Activated T-cell treated with anti-CD3 and anti-CD28 coated beads, Interleukin-2, amount 50 U/mL, for 72 hours (primary cell): ENCODE measurements at regions not wholly inside any gene's neighbourhood (a gene's known extent, or its start where the extent isn't known, plus 50 kb on each side); places are given as distances from the start of the nearest gene placed in this dataset.
"Not testable (repeated sequence)": the region's sequence is repeated elsewhere in the genome, so short reads cannot be mapped to it uniquely, and the experiment has no call there.

Source experiments
- ATAC-seq, 2 donors: fragments of 150-1000 bp; cut with Tn5 transposase; replicated peaks in 1 of 2; 2 replicates each; pipeline ENCODE4 v1.10.0; 2021; ENCODE audit warnings: moderate library complexity in 2 of 2, mild to moderate bottlenecking in 1 of 2
- DNase-seq, 2 donors: peaks; one replicate each; pipeline ENCODE4 v3.0.0; 2021 to 2022; ENCODE audit warnings: mixed read lengths in 1 of 2
- H3K27ac Mint-ChIP-seq: one replicate; pipeline ENCODE4 v1.8.0; 2022; ENCODE audit warnings: mild to moderate bottlenecking, moderate library complexity, mixed read lengths
- H3K27me3 Mint-ChIP-seq: one replicate; pipeline ENCODE4 v1.8.0; 2022; ENCODE audit warnings: low read depth, mixed read lengths
- H3K36me3 Mint-ChIP-seq, 2 donors: one replicate each; pipeline ENCODE4 v1.8.0; 2022; ENCODE audit warnings: mixed read lengths in 2 of 2, mild to moderate bottlenecking in 1 of 2; ENCODE audit not compliant: insufficient read depth in 2 of 2
- H3K4me1 Mint-ChIP-seq: one replicate; pipeline ENCODE4 v1.8.0; 2022; ENCODE audit warnings: low read depth, mixed read lengths
- H3K4me3 Mint-ChIP-seq, 2 donors: one replicate each; pipeline ENCODE4 v1.8.0; 2022; ENCODE audit warnings: mild to moderate bottlenecking in 2 of 2, mixed read lengths in 2 of 2, moderate library complexity in 2 of 2
- H3K9me3 Mint-ChIP-seq, 2 donors: one replicate each; pipeline ENCODE4 v1.8.0; 2022; ENCODE audit warnings: mixed read lengths in 2 of 2

GRCh38 chr7:9645756-9646155, 1212.3 kb downstream of the NXPH1 start:
- Mint-ChIP-seq H3K27me3 (no peaks in the 10 kb centered on the region), H3K9me3 (peaks cover 2 to 3% of the 10 kb centered on the region in 2 donors), H3K4me1 (no peaks in the 10 kb centered on the region), H3K4me3 (no peak overlapping the region), H3K36me3 (no peaks in the 10 kb centered on the region), H3K27ac (no peak overlapping the region)
- no peak for ATAC-seq
- DNase-seq = no peak

- Mint-ChIP-seq H3K27ac (no peak overlapping the region), H3K36me3 (peaks cover 0 to 1% of the 10 kb centered on the region in 2 donors), H3K4me3 (no peak overlapping the region), H3K4me1 (no peaks in the 10 kb centered on the region), H3K9me3 (peaks cover 7 to 8% of the 10 kb centered on the region in 2 donors), H3K27me3 (no peaks in the 10 kb centered on the region)
- ATAC-seq = no peak
- DNase-seq = no peak
Measured at GRCh38 chr7:9657257-9657656, 1223.8 kb downstream of the NXPH1 start.

- Mint-ChIP-seq H3K27me3 (no peaks in the 10 kb centered on the region), H3K4me1 (no peaks in the 10 kb centered on the region), H3K27ac (no peak overlapping the region), H3K4me3 (no peak overlapping the region), H3K9me3 (peaks cover 3 to 8% of the 10 kb centered on the region in 2 donors), H3K36me3 (no peaks in the 10 kb centered on the region)
- no peak for DNase-seq
- no peak for ATAC-seq
Measured at GRCh38 chr7:9671979-9672917, 1238.8 kb downstream of the NXPH1 start.

- no peaks in the 10 kb centered on the region for H3K4me1 Mint-ChIP-seq
Measured at GRCh38 chr7:9680713-9681112, 1247.3 kb downstream of the NXPH1 start.

GRCh38 chr7:9681284-9681683, 1247.9 kb downstream of the NXPH1 start:
- DNase-seq (no peak), ATAC-seq (no peak)
- Mint-ChIP-seq H3K4me3 (no peak overlapping the region), H3K27ac (no peak overlapping the region), H3K9me3 (peaks cover 0 to 3% of the 10 kb centered on the region in 2 donors), H3K36me3 (no peaks in the 10 kb centered on the region), H3K4me1 (no peaks in the 10 kb centered on the region), H3K27me3 (no peaks in the 10 kb centered on the region)

More at GRCh38 chr7:9680713-9681112, 1247.3 kb downstream of the NXPH1 start:
- H3K36me3 Mint-ChIP-seq = no peaks in the 10 kb centered on the region
- no peak overlapping the region for H3K4me3 Mint-ChIP-seq
- H3K9me3 Mint-ChIP-seq = peaks cover 0 to 3% of the 10 kb centered on the region in 2 donors
- no peak overlapping the region for H3K27ac Mint-ChIP-seq
- no peak for ATAC-seq
- H3K27me3 Mint-ChIP-seq = no peaks in the 10 kb centered on the region
- no peak for DNase-seq

GRCh38 chr7:9691286-9691685, 1257.9 kb downstream of the NXPH1 start:
- Mint-ChIP-seq H3K4me1 (no peaks in the 10 kb centered on the region), H3K36me3 (no peaks in the 10 kb centered on the region), H3K4me3 (no peak overlapping the region), H3K27me3 (no peaks in the 10 kb centered on the region), H3K9me3 (peaks cover 6 to 12% of the 10 kb centered on the region in 2 donors), H3K27ac (no peak overlapping the region)
- ATAC-seq (no peak), DNase-seq (no peak)

- no peaks in the 10 kb centered on the region for H3K36me3 Mint-ChIP-seq
- DNase-seq = no peak
- H3K27me3 Mint-ChIP-seq = no peaks in the 10 kb centered on the region
- peaks cover 3 to 4% of the 10 kb centered on the region in 2 donors for H3K9me3 Mint-ChIP-seq
- no peak overlapping the region for H3K27ac Mint-ChIP-seq
- H3K4me1 Mint-ChIP-seq = no peaks in the 10 kb centered on the region
- no peak for ATAC-seq
- H3K4me3 Mint-ChIP-seq = no peak overlapping the region
Measured at GRCh38 chr7:9698375-9698774, 1265.0 kb downstream of the NXPH1 start.

GRCh38 chr7:9709216-9709615, 1264.5 kb upstream of the PHF14 start:
- Mint-ChIP-seq H3K36me3 (no peaks in the 10 kb centered on the region), H3K27me3 (no peaks in the 10 kb centered on the region), H3K9me3 (no peaks in the 10 kb centered on the region), H3K27ac (no peak overlapping the region), H3K4me3 (no peak overlapping the region), H3K4me1 (no peaks in the 10 kb centered on the region)
- ATAC-seq (no peak), DNase-seq (no peak)

GRCh38 chr7:9711259-9711918, 1262.3 kb upstream of the PHF14 start:
- H3K4me3 Mint-ChIP-seq = no peak overlapping the region
- ATAC-seq (no peak), DNase-seq (no peak)
- H3K27me3 Mint-ChIP-seq = no peaks in the 10 kb centered on the region
- no peaks in the 10 kb centered on the region for H3K4me1 Mint-ChIP-seq
- H3K36me3 Mint-ChIP-seq = no peaks in the 10 kb centered on the region
- no peak overlapping the region for H3K27ac Mint-ChIP-seq
- H3K9me3 Mint-ChIP-seq = peaks cover 2% of the 10 kb centered on the region in 2 donors

- Mint-ChIP-seq H3K4me3 (no peak overlapping the region), H3K27me3 (no peaks in the 10 kb centered on the region), H3K4me1 (no peaks in the 10 kb centered on the region), H3K36me3 (no peaks in the 10 kb centered on the region), H3K9me3 (peaks cover 2 to 7% of the 10 kb centered on the region in 2 donors), H3K27ac (no peak overlapping the region)
- ATAC-seq (no peak), DNase-seq (no peak)
Measured at GRCh38 chr7:9718071-9718661, 1255.5 kb upstream of the PHF14 start.

- Mint-ChIP-seq H3K4me1 (no peaks in the 10 kb centered on the region), H3K27ac (no peak overlapping the region), H3K4me3 (no peak overlapping the region), H3K36me3 (no peaks in the 10 kb centered on the region), H3K27me3 (no peaks in the 10 kb centered on the region), H3K9me3 (peaks cover 2 to 7% of the 10 kb centered on the region in 2 donors)
- ATAC-seq (no peak), DNase-seq (no peak)
Measured at GRCh38 chr7:9719303-9719702, 1254.4 kb upstream of the PHF14 start.

GRCh38 chr7:9719721-9720120, 1254.0 kb upstream of the PHF14 start:
- no peaks in the 10 kb centered on the region for H3K36me3 Mint-ChIP-seq
- H3K4me1 Mint-ChIP-seq = no peaks in the 10 kb centered on the region
- no peak overlapping the region for H3K4me3 Mint-ChIP-seq
- peaks cover 0 to 9% of the 10 kb centered on the region in 2 donors for H3K9me3 Mint-ChIP-seq
- DNase-seq (no peak), ATAC-seq (no peak)
- H3K27ac Mint-ChIP-seq = no peak overlapping the region
- no peaks in the 10 kb centered on the region for H3K27me3 Mint-ChIP-seq

GRCh38 chr7:9725940-9726663, 1247.6 kb upstream of the PHF14 start:
- not testable (repeated sequence) for H3K4me3 Mint-ChIP-seq, H3K27me3 Mint-ChIP-seq, DNase-seq, H3K9me3 Mint-ChIP-seq, H3K36me3 Mint-ChIP-seq, ATAC-seq, H3K4me1 Mint-ChIP-seq, H3K27ac Mint-ChIP-seq
